Mesenchymal stem cell (in vitro differentiated cells and primary cell): ENCODE measurements at regions not wholly inside any gene's neighbourhood (a gene's known extent, or its start where the extent isn't known, plus 50 kb on each side); places are given as distances from the start of the nearest gene placed in this dataset.

Experiments used
- DNase-seq: peaks from one replicate; pipeline ENCODE4 v3.0.0-alpha.2; 2013
- H2AFZ ChIP-seq: one replicate; pipeline ENCODE4 v1.6.1; 2013; ENCODE audit warnings: low read depth, mild to moderate bottlenecking, control low read depth, inconsistent platforms, low read length, moderate library complexity
- H2AK5ac ChIP-seq: 2 replicates; pipeline ENCODE4 v1.6.1; 2013; ENCODE audit warnings: low read length, moderate library complexity, mild to moderate bottlenecking, inconsistent platforms; ENCODE audit not compliant: severe bottlenecking
- H2BK120ac ChIP-seq: one replicate; pipeline ENCODE4 v1.6.1; 2013; ENCODE audit warnings: low read depth, mild to moderate bottlenecking, inconsistent platforms, low read length, moderate library complexity
- H2BK12ac ChIP-seq, 2 experiments: one replicate each; pipeline ENCODE4 v1.6.1; 2013; ENCODE audit warnings: inconsistent platforms in 2 of 2, low read length in 2 of 2, mild to moderate bottlenecking in 2 of 2, moderate library complexity in 2 of 2, control low read depth in 1 of 2
- H2BK15ac ChIP-seq: one replicate; pipeline ENCODE4 v1.6.1; 2013; ENCODE audit warnings: mild to moderate bottlenecking, low read depth, inconsistent platforms; ENCODE audit not compliant: poor library complexity, severe bottlenecking
- H2BK5ac ChIP-seq: 2 replicates; pipeline ENCODE4 v1.6.1; 2013; ENCODE audit warnings: low read depth, mild to moderate bottlenecking, low read length, control low read depth, inconsistent platforms; ENCODE audit not compliant: poor library complexity, severe bottlenecking
- H3K14ac ChIP-seq, 2 experiments: one replicate each; pipeline ENCODE4 v1.6.1; 2013; ENCODE audit warnings: inconsistent platforms in 2 of 2, low read length in 2 of 2, control low read depth in 1 of 2, mild to moderate bottlenecking in 1 of 2, moderate library complexity in 1 of 2
- H3K18ac ChIP-seq, 2 experiments: one replicate each; pipeline ENCODE4 v1.6.1; 2013; ENCODE audit warnings: inconsistent platforms in 2 of 2, low read length in 2 of 2, control low read depth in 1 of 2, low read depth in 1 of 2, mild to moderate bottlenecking in 1 of 2
- H3K23ac ChIP-seq, 2 experiments: one replicate each; pipeline ENCODE4 v1.6.1; 2013; ENCODE audit warnings: inconsistent platforms in 2 of 2, low read length in 2 of 2, mild to moderate bottlenecking in 2 of 2, moderate library complexity in 2 of 2, control low read depth in 1 of 2
- H3K27ac ChIP-seq: 2 replicates; pipeline ENCODE4 v1.5.1; 2013; ENCODE audit warnings: mild to moderate bottlenecking, moderate library complexity, low read length, control low read depth, inconsistent platforms; ENCODE audit not compliant: poor library complexity, severe bottlenecking
- H3K27me3 ChIP-seq, 2 experiments: 2 replicates each; pipeline versions ENCODE4 v1.6.1 to v1.7.0; 2013; ENCODE audit warnings: low read length in 2 of 2, mild to moderate bottlenecking in 2 of 2, moderate library complexity in 2 of 2, control low read depth in 1 of 2, inconsistent platforms in 1 of 2; ENCODE audit not compliant: control insufficient read depth in 1 of 2, insufficient read depth in 1 of 2
- H3K36me3 ChIP-seq, 2 experiments: 2 replicates each; pipeline versions ENCODE4 v1.6.1 to v1.7.0; 2013; ENCODE audit warnings: low read length in 2 of 2, control low read depth in 1 of 2, inconsistent platforms in 1 of 2, low read depth in 1 of 2, mild to moderate bottlenecking in 1 of 2; ENCODE audit not compliant: insufficient read depth in 2 of 2, control insufficient read depth in 1 of 2
- H3K4ac ChIP-seq, 2 experiments: one replicate each; pipeline ENCODE4 v1.6.1; 2013; ENCODE audit warnings: inconsistent platforms in 2 of 2, low read length in 2 of 2, mild to moderate bottlenecking in 2 of 2, moderate library complexity in 2 of 2, control low read depth in 1 of 2, low read depth in 1 of 2
- H3K4me1 ChIP-seq: 2 replicates; pipeline ENCODE4 v1.6.1; 2013; ENCODE audit warnings: low read depth, low read length, control low read depth; ENCODE audit not compliant: control insufficient read depth, insufficient read depth
- H3K4me2 ChIP-seq: 2 replicates; pipeline ENCODE4 v1.6.1; 2013; ENCODE audit warnings: low read length, mild to moderate bottlenecking, inconsistent platforms; ENCODE audit not compliant: poor library complexity, severe bottlenecking
- H3K4me3 ChIP-seq, 2 experiments: 2 replicates each; pipeline versions ENCODE4 v1.5.1 to v1.7.0; 2013; ENCODE audit warnings: low read length in 2 of 2, mild to moderate bottlenecking in 2 of 2, control low read depth in 1 of 2, low read depth in 1 of 2; ENCODE audit not compliant: insufficient read depth in 1 of 2
- H3K79me1 ChIP-seq: replicated peaks from 2 replicates; pipeline ENCODE4 v1.6.1; 2013; ENCODE audit warnings: mild to moderate bottlenecking, control low read depth, low read length, inconsistent platforms; ENCODE audit not compliant: poor library complexity, severe bottlenecking
- H3K9ac ChIP-seq: 2 replicates; pipeline ENCODE4 v1.7.0; 2013; ENCODE audit warnings: mild to moderate bottlenecking, low read length, moderate library complexity
- H3K9me3 ChIP-seq: 2 replicates; pipeline ENCODE4 v1.7.0; 2013; ENCODE audit warnings: mild to moderate bottlenecking, low read length; ENCODE audit not compliant: control insufficient read depth
- H4K8ac ChIP-seq: one replicate; pipeline ENCODE4 v1.6.1; 2013; ENCODE audit warnings: inconsistent platforms, mild to moderate bottlenecking, low read length, moderate library complexity
- H4K91ac ChIP-seq: one replicate; pipeline ENCODE4 v1.6.1; 2013; ENCODE audit warnings: mild to moderate bottlenecking, low read length, inconsistent platforms
- WGBS: methylation state at CpG from one replicate; pipeline ENCODE4 v1.1.7; 2013; ENCODE audit warnings: mixed read lengths; 5-methylcytosine and 5-hydroxymethylcytosine counted together

- no peaks in the 10 kb centered on the region for H3K27me3 ChIP-seq
- no peak overlapping the region for H3K27ac ChIP-seq
- no peak overlapping the region for H3K18ac ChIP-seq
- H3K4me1 ChIP-seq = no peaks in the 10 kb centered on the region
- H3K4ac ChIP-seq = no peak overlapping the region
- WGBS = 59% methylated on average over 4 of the region's 4 CpGs
- H3K36me3 ChIP-seq = no peaks in the 10 kb centered on the region
- H2BK120ac ChIP-seq = no peak overlapping the region
- no peak overlapping the region for H3K9ac ChIP-seq
- no peak overlapping the region for H3K4me3 ChIP-seq
- H2AK5ac ChIP-seq = no peak overlapping the region
- no peak overlapping the region for H4K91ac ChIP-seq
- no peaks in the 10 kb centered on the region for H3K79me1 ChIP-seq
- H3K23ac ChIP-seq = no peak overlapping the region
- H2AFZ ChIP-seq = no peak overlapping the region
- H4K8ac ChIP-seq = no peak overlapping the region
- H2BK12ac ChIP-seq = no peak overlapping the region
- H2BK15ac ChIP-seq = no peak overlapping the region
- no peak overlapping the region for H3K14ac ChIP-seq
- H2BK5ac ChIP-seq = no peak overlapping the region
- H3K9me3 ChIP-seq = no peaks in the 10 kb centered on the region
- H3K4me2 ChIP-seq = no peak overlapping the region
- no peak for DNase-seq
Measured at GRCh38 chr12:126704609-126705008, 1562.4 kb upstream of the TMEM132C start.

- H3K27me3 ChIP-seq = no peaks in the 10 kb centered on the region
- H3K23ac ChIP-seq = no peak overlapping the region
- H3K4me3 ChIP-seq = no peak overlapping the region
Measured at GRCh38 chr12:126706300-126706699, 1560.7 kb upstream of the TMEM132C start.

GRCh38 chr12:126708492-126708896, 1558.5 kb upstream of the TMEM132C start:
- Histone ChIP-seq H3K23ac (no peak overlapping the region), H2BK5ac (no peak overlapping the region), H3K79me1 (no peaks in the 10 kb centered on the region), H4K8ac (no peak overlapping the region), H3K4me1 (no peaks in the 10 kb centered on the region), H3K4ac (no peak overlapping the region), H4K91ac (no peak overlapping the region), H3K9me3 (no peaks in the 10 kb centered on the region), H3K18ac (no peak overlapping the region), H2AFZ (no peak overlapping the region), H3K36me3 (no peaks in the 10 kb centered on the region), H3K4me2 (no peak overlapping the region), H3K9ac (peak overlapping the region; percentile 40), H3K4me3 (no peak overlapping the region), H3K14ac (no peak overlapping the region), H2BK12ac (no peak overlapping the region), H3K27me3 (no peaks in the 10 kb centered on the region), H2AK5ac (no peak overlapping the region), H3K27ac (no peak overlapping the region), H2BK15ac (no peak overlapping the region), H2BK120ac (no peak overlapping the region)
- DNase-seq = no peak
- WGBS = 52% methylated on average over 3 of the region's 3 CpGs

More at GRCh38 chr12:126706300-126706699, 1560.7 kb upstream of the TMEM132C start:
- Histone ChIP-seq H4K91ac (no peak overlapping the region), H3K4me2 (no peak overlapping the region), H2AK5ac (no peak overlapping the region), H3K18ac (no peak overlapping the region), H3K14ac (no peak overlapping the region), H3K4ac (no peak overlapping the region), H3K27ac (no peak overlapping the region), H3K36me3 (no peaks in the 10 kb centered on the region), H2BK12ac (no peak overlapping the region), H4K8ac (no peak overlapping the region), H3K79me1 (no peaks in the 10 kb centered on the region), H3K9me3 (no peaks in the 10 kb centered on the region), H2BK120ac (no peak overlapping the region), H3K4me1 (no peaks in the 10 kb centered on the region), H2BK15ac (no peak overlapping the region), H2BK5ac (no peak overlapping the region), H3K9ac (no peak overlapping the region), H2AFZ (no peak overlapping the region)
- WGBS = 63% methylated on average over 1 of the region's 4 CpGs
- no peak for DNase-seq

- no peak overlapping the region for H2BK5ac ChIP-seq
- no peak overlapping the region for H3K4me2 ChIP-seq
Measured at GRCh38 chr12:126718365-126718764, 1548.6 kb upstream of the TMEM132C start.

More at GRCh38 chr12:126718365-126718764, 1548.6 kb upstream of the TMEM132C start:
- Histone ChIP-seq H3K27ac (no peak overlapping the region), H3K9me3 (peaks cover 14% of the 10 kb centered on the region), H3K14ac (no peak overlapping the region), H2BK12ac (no peak overlapping the region), H4K8ac (no peak overlapping the region), H2AK5ac (no peak overlapping the region), H3K23ac (no peak overlapping the region), H4K91ac (no peak overlapping the region), H2AFZ (no peak overlapping the region), H2BK120ac (no peak overlapping the region), H2BK15ac (no peak overlapping the region), H3K36me3 (no peaks in the 10 kb centered on the region), H3K4me3 (no peak overlapping the region), H3K79me1 (no peaks in the 10 kb centered on the region), H3K4me1 (no peaks in the 10 kb centered on the region), H3K18ac (no peak overlapping the region), H3K4ac (no peak overlapping the region), H3K9ac (no peak overlapping the region), H3K27me3 (no peaks in the 10 kb centered on the region)
- DNase-seq = no peak
